CD1c-positive myeloid dendritic cell (primary cell): ENCODE measurements at regions not wholly inside any gene's neighbourhood (a gene's known extent, or its start where the extent isn't known, plus 50 kb on each side); places are given as distances from the start of the nearest gene placed in this dataset.
"Not testable (repeated sequence)": the region's sequence is repeated elsewhere in the genome, so short reads cannot be mapped to it uniquely, and the experiment has no call there.

Experiments used
- DNase-seq: peaks from one replicate; pipeline ENCODE4 v3.0.0-alpha.2; 2016; ENCODE audit errors: extremely low spot score

DNA sequence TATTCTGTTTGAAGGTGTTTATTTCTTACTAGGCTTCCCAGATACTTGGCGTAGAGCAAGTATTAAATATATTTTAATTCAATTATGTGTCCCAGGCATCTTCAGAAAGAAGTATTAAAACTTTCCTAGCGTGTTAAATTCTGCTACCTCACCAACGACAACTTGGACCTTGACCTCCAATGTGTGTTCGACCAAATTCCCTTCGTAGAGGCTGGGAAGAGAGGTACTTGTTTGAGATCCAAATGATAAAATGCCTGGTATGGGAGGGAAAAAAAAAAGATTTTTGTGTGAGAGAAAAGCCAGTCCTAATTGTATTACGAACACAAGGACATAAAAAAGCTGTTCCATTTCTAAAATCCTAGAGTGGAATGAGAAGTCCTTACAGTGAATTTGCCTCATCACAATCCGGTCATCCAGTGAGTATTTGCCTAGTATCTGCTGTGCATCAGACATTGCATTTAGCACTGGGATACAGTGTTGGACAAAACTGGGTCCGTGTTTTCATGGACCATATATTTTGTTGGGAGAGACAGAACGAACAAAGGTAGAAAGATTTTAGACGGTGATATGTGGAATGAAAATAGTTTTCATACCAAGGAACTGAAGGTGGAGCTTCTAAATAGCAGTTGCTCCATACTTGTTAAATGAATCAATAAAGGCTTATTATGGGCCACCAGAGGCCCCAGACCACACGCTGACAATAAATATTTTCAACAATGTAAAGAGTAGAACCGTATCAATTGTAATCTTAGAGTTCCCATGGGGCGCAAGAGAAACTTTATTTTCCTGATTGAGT lies 103.1 kb downstream of the KIF4B start:
- no peak for DNase-seq

DNA sequence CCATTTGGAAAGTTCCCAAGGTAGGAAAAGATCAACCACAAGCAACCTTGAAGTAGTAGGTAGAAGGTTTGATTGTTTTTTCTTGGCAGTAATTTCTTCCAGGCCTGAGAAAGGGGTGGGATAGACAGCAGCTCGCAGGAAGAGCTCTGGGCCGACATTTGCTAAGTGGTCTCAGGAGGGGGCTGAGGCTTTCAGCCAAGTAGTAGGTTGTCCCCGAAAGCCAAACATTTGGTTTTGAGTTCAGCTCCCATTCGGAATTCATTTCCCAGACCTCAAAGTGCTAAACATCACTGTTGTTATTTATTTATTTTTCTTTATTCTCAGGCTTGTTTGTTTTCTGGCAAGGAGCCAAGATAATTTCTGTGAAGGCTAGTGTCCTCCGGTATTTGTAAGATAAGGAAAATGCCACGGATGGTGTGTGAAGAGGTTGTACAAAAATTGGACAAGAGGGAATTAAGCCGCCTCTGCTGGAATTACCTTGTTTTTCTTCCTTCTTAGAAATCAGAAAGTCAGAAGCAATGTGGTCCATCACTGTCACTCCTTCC lies 112.1 kb downstream of the KIF4B start:
- DNase-seq, result no peak

DNA sequence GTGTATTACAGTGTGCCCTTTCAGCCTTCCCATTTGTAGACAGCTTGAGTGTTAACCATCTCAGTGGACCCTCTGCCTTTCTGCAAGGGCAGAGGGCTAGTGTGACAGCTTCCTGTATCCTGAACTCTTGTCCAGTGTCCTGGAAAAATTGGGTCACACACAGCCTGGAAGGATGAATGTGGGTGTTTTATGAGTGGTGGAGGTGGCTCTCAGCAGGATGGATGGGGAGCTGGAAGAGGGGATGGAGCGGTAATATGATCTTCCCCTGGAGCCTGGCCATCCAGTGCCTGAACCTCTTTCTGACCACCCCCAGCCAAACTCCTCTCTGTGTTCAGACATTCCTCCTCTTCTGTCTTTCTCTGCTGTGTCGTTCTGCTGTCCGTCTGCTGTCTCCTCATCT lies 113.0 kb downstream of the KIF4B start:
- DNase-seq, result no peak

DNA sequence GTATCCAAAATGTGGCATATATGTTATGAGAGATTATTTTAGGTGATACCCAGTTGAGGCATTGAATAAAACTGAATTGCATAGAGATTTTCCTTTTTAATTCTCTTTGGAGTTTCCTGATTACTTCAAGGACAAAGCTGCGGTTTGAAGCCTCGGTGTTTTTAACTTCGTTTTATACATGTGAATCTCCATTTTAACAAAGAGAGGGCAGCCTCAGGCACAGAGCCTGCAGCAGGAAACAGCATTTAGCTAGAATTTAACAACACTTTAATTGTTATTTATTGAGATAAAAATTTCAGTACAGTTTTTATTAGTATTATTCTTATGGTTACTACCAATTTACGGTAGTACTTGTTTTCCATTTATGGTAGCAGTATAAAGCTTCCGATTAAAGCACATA lies 114.0 kb downstream of the KIF4B start:
- DNase-seq, result no peak

DNA sequence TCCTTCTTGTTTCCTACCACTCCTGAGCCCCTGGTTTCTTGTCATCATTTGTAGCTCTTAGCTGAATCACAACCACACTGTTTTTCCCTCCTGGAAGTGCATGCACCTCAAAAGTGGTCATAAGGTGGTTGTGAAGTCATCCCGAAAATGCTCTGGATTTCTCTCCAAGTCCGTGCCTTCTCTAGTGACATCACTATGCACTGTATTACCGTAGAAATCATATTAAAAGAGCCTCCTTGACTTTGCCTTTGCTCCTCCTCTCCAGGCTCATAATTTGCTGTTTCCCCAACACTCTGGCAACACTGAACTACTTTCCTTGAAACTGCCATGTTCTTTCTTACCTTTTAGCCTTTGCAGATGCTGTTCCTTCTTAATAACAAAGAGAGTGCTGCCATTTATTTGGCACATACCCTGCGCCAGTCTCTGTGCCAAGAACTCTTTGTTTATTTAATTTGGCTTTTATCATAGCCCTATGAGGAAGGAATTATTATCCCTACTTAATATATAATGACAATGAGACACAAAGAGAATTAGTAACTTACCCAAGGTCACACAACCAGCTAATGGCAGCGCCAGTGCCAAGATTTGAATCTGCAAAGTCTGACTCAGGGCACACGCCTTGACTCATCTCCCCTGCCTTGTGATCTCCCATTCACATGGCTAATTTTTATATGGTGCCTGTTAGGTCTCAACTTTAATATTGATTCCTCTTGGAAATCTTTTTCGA lies 115.4 kb downstream of the KIF4B start:
- no peak for DNase-seq

DNA sequence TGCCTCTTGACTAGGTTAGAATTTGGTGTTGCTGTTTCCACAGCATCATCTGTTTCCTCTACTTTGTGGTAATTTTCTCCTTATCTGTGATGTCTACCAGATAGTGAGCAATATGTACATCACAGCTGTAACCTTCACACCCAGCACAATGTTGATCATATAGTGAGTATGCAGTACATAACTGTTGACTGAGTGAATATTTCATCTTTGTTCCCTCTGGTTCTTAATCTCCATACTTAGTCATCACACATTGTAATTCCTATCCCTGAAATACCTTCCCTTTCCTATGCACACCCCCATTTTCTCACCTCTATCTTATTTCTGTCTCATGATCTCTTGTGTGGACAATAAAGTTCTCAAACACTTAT lies 115.9 kb downstream of the KIF4B start:
- no peak for DNase-seq

DNA sequence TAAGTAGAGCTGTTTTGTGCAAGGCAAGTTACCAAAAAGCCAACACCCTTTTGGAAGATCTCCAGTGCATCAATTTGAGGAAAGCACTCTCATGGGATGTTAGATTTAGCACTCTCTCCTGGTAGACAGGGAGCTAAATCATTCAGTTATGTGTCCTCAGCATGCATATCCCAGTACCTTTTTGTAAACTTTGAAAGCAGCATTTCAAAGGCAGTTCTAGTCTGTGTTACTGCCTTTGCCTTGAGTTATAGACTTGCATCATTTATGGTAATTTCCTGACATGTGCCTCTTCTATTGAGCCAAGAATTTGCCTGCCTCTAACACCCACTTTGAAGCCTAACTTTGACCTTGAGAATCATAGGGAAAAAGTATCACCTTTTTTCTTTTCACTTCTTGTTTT lies 120.6 kb downstream of the KIF4B start:
- DNase-seq, result no peak

DNA sequence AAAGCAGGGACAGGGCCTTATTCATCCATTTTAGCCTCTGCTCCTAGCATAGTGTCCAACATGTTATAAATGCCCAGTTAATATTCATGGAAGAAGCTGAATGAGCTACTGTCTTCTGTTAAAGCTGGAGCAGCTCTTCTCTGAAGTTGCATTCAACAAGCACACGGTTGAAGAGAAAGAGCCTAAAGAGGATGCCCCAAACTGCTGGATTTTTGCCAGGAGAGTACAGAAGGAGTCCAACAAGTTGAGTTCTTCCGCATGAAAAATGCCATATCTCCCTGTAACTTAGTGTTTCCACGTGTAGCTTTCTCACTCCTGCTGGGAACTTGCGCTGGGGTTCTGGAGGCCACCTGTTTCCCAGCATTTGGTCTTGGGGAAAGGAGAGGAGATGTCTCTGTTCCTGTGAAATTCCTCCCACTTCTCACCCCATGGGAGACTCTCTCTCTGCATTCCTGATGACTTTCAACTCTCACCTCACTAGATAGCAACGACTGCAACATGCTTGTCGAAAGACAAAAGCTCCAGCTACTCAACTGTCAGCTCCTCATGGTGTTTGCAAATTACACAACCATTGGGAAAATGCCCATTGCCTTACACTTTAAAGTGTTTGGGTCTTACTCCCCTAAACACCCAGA lies 122.8 kb downstream of the KIF4B start:
- no peak for DNase-seq

DNA sequence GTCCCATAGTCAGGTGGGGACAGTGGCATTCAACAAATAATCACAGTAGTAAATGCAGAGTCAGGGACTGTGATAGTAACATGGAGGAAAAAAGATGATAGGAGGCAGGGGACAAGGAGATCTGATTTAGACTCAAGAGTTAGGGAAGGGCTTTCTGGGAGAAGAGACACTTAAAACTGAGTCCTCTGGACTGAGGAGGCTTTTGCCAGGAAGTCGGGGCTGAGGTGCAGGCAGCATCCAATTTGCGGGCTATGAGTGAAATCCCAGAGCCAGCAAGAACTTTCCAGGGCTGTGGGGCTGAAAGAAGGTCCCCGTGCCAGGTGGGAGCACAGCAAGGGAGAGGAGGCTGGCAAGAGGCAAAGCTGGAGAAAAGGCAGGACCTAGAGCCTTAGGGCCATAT lies 124.1 kb downstream of the KIF4B start:
- DNase-seq, result no peak

DNA sequence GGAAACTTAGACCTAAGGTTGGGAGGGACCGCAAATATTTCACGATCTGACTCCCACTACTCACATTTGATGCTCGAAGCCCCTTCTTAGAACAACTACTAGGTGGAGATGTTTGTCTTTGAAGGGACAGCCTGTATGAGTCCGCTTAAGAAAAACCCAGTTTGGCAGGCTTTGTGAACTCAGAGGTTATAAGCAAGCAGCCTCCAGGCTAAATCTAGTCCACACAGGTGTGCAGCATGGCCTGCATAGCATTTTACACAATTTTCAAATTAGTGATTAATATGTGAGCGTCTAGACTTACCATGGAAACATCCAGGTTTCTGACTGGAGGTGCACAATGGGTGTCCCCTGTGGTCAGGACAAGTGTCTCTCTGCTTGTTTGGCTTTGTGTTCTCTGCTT lies 127.1 kb downstream of the KIF4B start:
- DNase-seq, result no peak

DNA sequence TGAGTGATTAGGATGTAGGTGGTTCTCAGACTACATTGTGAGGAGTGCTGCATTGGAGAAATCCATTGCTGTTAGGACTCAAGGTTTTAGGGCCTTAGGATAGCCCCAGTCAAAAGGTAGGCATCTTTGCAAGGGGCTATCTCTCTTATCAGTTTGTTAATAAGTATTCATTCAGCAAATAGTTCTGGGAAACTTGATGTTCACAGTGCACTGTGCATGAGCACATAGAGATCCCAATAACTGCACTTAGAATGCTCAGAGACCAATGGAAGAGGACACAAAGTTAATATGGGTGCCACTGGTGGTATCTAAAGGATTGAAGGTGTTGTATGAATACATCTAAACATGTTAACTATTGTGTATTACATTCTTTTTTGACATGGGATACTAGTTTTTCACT lies 131.4 kb downstream of the KIF4B start:
- DNase-seq, result no peak

DNA sequence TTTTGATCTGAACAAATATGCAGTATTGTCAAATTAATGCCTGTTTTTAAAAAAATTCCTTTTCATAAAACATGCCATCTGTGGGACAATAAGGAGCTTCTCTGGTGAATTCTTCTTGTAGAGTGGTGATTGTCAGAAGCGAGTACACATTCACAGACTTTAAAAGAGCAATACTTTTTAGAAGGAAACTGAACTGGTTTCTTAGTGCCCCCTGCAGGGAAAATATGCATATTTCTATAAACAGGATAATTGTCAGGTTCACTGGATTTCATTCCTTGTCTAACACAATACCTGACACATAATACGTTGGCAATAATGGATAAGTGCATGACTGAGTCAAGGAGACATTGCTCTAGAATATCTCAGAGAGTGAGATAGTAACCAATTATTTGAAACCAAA lies 133.7 kb downstream of the KIF4B start:
- DNase-seq, result no peak

DNA sequence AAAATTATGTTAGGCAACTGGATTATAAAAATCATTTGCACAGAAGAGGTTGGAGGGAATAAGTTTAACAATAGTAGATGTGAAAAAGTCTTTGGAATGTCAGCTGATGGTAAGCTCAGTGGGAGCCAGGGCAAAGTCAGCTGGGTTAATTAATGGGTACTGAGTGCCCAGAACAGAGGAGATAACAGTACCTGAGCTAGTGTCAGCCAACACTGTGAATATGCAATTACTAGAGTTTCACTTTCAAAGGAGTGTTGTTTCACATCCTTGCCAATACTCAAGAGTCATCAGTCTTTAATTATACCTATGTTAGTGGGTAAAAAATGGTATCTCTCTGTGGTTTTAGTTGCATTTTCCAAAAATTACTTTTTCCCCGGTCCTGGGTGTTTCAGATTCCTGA lies 135.1 kb downstream of the KIF4B start:
- DNase-seq, result no peak

DNA sequence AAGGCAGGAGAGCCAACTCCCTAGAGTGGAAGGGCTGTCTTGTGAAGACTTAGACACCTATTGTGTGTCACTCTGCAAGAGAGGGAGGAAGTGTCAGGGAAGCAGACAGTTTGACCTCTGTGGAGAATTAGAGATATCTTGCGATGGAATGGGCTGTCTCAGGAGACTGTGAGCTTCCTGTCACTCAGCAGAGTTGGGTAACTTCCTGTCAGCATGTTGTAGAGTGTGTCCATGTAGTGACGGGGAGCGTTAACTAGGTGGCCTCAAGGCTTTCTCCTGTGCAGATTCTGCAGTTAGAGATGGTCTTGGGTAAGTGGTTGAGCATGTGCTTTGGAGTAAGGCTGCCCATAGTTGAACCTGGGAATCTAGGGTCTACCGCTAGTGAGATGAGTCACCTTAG lies 136.5 kb downstream of the KIF4B start:
- no peak for DNase-seq

DNA sequence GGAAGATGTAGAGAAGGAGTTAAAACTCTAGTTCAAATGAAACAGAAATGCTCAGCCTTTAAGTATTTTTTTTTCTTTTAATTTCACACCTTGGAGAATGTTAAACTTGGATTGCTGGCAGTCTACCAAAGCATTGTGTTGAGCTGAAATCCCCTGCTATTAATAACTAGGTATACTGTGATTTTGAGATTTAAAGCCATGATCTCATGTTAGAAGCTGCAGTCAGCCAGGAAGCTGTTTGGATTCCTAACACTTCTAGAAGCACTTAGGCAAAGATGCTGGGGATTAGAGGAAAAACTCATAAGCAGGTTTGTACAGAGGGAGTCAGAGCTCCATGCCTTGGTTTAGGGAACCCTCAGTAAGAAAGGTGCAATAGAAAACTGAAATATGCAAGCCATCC lies 141.4 kb downstream of the KIF4B start:
- no peak for DNase-seq

DNA sequence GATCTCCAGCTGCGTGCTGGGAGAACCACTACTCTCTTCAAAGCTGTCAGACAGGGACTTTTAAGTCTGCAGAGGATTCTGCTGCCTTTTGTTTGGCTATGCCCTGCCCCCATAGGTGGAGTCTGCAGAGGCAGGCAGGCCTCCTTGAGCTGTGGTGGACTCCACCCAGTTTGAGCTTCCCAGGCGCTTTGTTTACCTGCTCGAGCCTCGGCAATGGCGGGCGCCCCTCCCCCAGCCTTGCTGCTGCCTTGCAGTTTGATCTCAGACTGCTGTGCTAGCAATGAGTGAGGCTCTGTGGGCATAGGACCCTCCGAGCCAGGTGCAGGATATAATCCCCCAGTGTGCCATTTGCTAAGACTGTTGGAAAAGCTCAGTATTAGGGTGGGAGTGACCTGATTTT lies 149.5 kb downstream of the KIF4B start:
- not testable (repeated sequence) for DNase-seq

DNA sequence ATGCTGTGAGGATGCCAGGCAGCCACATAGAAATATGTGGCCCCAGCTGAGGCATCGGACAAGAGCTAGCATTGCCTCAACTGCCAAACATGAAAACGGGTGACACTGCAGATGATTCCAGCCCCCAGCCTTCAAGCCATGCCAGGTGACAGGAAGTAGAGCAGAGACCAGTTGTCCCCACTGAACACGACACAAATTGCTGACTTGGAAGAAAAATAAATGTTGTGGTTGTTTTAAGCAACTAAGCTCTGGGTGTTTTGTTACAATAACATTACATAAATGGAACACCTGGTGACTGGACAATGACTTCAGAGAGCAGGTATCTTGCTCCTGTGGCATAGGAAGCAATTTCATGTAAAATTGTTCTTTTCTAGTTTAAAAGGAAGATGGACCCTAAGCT lies 154.2 kb downstream of the KIF4B start:
- no peak for DNase-seq

DNA sequence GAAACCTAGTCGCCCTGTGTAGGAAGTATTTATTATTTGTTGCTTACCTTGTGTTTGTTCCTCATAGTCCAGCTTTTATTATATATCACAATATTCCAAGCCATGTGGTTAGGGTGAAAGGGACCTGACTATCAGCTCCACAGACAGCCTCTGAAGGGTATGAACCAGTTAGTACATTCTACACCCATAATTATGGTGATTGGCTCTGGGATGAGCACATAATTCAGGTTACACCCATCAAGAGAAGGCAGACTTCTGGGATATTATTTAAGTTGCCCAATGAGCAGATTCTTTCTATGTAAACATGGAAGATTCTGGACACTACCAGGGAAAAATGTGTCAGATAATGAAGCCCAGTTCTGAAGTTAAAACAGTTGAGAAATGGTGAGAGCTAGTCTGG lies 168.0 kb downstream of the KIF4B start:
- no peak for DNase-seq

DNA sequence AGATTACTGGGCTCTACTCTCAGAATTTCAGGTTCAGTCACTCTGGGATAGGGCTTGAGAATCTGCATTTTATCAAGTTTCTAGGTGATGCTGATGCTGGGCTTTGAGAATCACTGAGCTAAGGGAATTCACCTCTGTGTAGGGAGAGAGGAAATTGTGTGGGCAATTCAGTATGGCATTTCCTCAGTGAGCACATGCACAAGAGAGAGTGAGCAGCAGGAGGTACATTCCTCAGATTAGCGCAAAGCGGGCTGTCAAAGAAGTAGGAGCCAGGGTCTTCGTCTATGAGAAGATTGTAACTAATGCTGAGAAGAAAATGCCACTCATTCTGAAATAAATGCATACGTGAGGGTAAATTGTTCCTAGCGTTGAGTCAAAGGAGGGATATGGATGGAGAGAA lies 175.9 kb downstream of the KIF4B start:
- no peak for DNase-seq

DNA sequence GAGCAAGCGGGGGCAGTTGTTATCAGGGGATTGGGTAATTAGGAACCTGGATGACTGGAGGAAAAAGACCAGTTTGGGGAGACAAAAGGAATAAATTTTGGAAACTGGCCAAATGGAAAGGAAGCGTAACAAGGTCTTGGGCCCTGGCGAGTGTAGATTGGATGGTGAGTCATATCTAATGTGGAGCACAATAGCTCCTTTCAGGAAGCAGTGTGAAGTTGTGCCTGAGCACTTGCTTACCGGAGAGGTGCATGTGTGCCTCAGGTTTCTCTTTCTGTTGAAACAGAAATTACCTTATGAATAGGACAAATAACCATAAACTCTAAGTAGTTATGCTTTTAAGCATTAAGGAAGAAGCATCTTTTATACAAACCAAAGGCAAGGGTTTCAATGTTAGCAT lies 176.4 kb downstream of the KIF4B start:
- no peak for DNase-seq

DNA sequence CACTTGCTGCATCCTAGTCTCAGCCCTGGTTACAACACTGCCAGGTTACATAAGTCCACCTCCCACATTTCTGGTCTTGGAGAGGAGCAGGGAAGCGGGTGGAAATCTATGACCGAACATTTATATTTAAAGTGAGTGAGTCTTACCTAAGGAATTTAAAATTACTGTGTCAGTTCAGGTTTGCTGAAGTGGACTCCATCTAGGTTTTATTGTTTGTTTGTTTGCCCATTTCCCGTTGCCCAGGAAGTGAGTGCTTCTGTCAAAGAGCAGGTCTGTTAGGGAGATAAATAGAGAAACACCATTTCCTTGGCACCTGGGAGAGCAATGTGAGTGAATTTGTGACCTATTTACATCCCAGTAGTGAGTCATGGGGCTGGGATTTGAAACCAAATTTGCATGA lies 179.5 kb downstream of the KIF4B start:
- DNase-seq, result no peak

DNA sequence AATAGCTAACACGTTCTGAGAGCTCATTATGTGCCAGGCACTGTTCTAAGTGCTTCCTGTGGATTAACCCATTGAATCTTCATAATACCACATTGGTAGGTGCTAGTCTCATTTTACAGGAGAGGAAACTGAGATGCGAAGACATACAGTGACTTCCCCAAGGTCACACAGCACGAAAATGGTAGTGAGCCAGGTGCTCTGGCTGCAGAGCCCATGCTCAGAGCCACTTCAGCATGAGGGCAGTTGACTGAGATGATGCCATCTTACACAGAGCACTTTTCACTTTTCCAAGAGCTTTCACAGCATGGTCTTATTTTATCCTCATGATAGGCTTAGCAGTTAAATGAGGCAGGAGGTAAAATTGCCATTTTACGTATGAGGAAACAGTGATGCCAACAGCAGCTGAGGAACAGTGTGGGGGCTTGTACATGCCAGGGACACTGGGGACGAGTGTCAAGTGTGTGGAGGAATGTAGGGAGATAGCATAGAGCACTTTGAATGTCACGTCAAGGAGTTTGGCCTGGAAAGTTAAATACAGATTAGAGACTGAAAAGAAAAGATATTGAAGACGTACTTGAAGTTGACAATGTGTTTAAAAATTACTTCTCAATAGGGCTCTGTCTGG lies 180.0 kb downstream of the KIF4B start:
- no peak for DNase-seq
